GM20000 (cell line): ENCODE measurements at regions not wholly inside any gene's neighbourhood (a gene's known extent, or its start where the extent isn't known, plus 50 kb on each side); places are given as distances from the start of the nearest gene placed in this dataset.

Source experiments
- DNase-seq: peaks from one replicate; pipeline ENCODE4 v3.0.0; 2012; ENCODE audit warnings: low spot score
- TF ChIP-seq, protein P1 (sequence below): IDR thresholded peaks from 2 replicates; pipeline ENCODE4 v1.5.1; 2012; ENCODE audit warnings: mild to moderate bottlenecking, control low read depth; ENCODE audit errors: extremely low read depth, missing control alignments

GRCh38 chr5:126268697-126269315 lies 154.4 kb upstream of the GRAMD2B start:
- TF ChIP-seq, protein P1, sequence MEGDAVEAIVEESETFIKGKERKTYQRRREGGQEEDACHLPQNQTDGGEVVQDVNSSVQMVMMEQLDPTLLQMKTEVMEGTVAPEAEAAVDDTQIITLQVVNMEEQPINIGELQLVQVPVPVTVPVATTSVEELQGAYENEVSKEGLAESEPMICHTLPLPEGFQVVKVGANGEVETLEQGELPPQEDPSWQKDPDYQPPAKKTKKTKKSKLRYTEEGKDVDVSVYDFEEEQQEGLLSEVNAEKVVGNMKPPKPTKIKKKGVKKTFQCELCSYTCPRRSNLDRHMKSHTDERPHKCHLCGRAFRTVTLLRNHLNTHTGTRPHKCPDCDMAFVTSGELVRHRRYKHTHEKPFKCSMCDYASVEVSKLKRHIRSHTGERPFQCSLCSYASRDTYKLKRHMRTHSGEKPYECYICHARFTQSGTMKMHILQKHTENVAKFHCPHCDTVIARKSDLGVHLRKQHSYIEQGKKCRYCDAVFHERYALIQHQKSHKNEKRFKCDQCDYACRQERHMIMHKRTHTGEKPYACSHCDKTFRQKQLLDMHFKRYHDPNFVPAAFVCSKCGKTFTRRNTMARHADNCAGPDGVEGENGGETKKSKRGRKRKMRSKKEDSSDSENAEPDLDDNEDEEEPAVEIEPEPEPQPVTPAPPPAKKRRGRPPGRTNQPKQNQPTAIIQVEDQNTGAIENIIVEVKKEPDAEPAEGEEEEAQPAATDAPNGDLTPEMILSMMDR = no peak
- no peak for DNase-seq

GRCh38 chr5:126269511-126269910 lies 153.7 kb upstream of the GRAMD2B start:
- DNase-seq = no peak
- TF ChIP-seq, protein P1 = no peak

GRCh38 chr5:126271141-126271540 lies 152.1 kb upstream of the GRAMD2B start:
- TF ChIP-seq, protein P1 = no peak
- DNase-seq = no peak

GRCh38 chr5:126274076-126274762 lies 149.0 kb upstream of the GRAMD2B start:
- DNase-seq = no peak
- TF ChIP-seq, protein P1 = no peak

- no peak for DNase-seq
- TF ChIP-seq, protein P1 = no peak
Measured at GRCh38 chr5:126274763-126275125, 148.5 kb upstream of the GRAMD2B start.

- no peak for DNase-seq
- TF ChIP-seq, protein P1 = no peak
Measured at GRCh38 chr5:126277762-126278161, 145.4 kb upstream of the GRAMD2B start.

- DNase-seq = no peak
- TF ChIP-seq, protein P1 = no peak
Measured at GRCh38 chr5:126280343-126280742, 142.9 kb upstream of the GRAMD2B start.
